Left colon (tissue), 2 donors: ENCODE measurements at regions not wholly inside any gene's neighbourhood (a gene's known extent, or its start where the extent isn't known, plus 50 kb on each side); places are given as distances from the start of the nearest gene placed in this dataset.
"Not testable (repeated sequence)": the region's sequence is repeated elsewhere in the genome, so short reads cannot be mapped to it uniquely, and the experiment has no call there.

Experiments used
- ATAC-seq: fragments of 200-7000 bp; cut with Tn5 transposase; one replicate; pipeline ENCODE4 v1.9.1; 2020; ENCODE audit warnings: mild to moderate bottlenecking, moderate library complexity
- DNase-seq, 2 donors: peaks; one replicate each; pipeline ENCODE4 v3.0.0-alpha.2; 2020
- intact Hi-C, 2 donors: fragments of 100-400 bp; cut with DNase I in 1 of 2; cut with micrococcal nuclease in 1 of 2; formaldehyde crosslinking; loops; one replicate each; pipeline versions ENCODE4 v1.11.2 to v1.14.0; 2022; cut with DNase I, micrococcal nuclease
- donor health status: DM: no; HTN: no; CAD: no.
- donor health status: DM: yes; HTN: yes; CAD: no.

GRCh38 chr14:84987042-84987441 lies 542.9 kb upstream of the FLRT2 start:
- DNase-seq (no peak), ATAC-seq (no peak)
- intact Hi-C loops = no loop called here

- DNase-seq (no peak), ATAC-seq (no peak)
- intact Hi-C loops = no loop called here
These were observed 541.6 kb upstream of the FLRT2 start for GRCh38 chr14:84988357-84988756.

- ATAC-seq = no peak
- intact Hi-C loops = no loop called here
- DNase-seq = no peak
These were observed 538.9 kb upstream of the FLRT2 start for GRCh38 chr14:84991021-84991420.

GRCh38 chr14:84998216-84998615 lies 531.7 kb upstream of the FLRT2 start:
- ATAC-seq = no peak
- intact Hi-C loops = no loop called here
- DNase-seq = no peak

- ATAC-seq (no peak), DNase-seq (no peak)
- intact Hi-C loops = no loop called here
These were observed 527.1 kb upstream of the FLRT2 start for GRCh38 chr14:85002846-85003245.

GRCh38 chr14:85003805-85004204 lies 526.1 kb upstream of the FLRT2 start:
- no peak for DNase-seq
- intact Hi-C loops = no loop called here
- ATAC-seq = no peak

GRCh38 chr14:85009506-85009905 lies 520.4 kb upstream of the FLRT2 start:
- ATAC-seq (no peak), DNase-seq (no peak)
- intact Hi-C loops = no loop called here

GRCh38 chr14:85010186-85010585 lies 519.8 kb upstream of the FLRT2 start:
- ATAC-seq (no peak), DNase-seq (no peak)
- intact Hi-C loops = no loop called here

- ATAC-seq = no peak
- intact Hi-C loops = no loop called here
- no peak for DNase-seq
These were observed 513.4 kb upstream of the FLRT2 start for GRCh38 chr14:85016496-85016895.

GRCh38 chr14:85023866-85024265 lies 506.1 kb upstream of the FLRT2 start:
- intact Hi-C loops, DNase-seq, ATAC-seq: not testable (repeated sequence)

- intact Hi-C loops = no loop called here
- ATAC-seq (no peak), DNase-seq (no peak)
These were observed 505.0 kb upstream of the FLRT2 start for GRCh38 chr14:85024931-85025330.

GRCh38 chr14:85027681-85028370 lies 502.1 kb upstream of the FLRT2 start:
- intact Hi-C loops = no loop called here
- ATAC-seq = no peak
- no peak for DNase-seq

GRCh38 chr14:85037411-85037810 lies 492.5 kb upstream of the FLRT2 start:
- ATAC-seq = no peak
- DNase-seq = no peak
- intact Hi-C loops = no loop called here

- intact Hi-C loops = no loop called here
- ATAC-seq (no peak), DNase-seq (no peak)
These were observed 491.2 kb upstream of the FLRT2 start for GRCh38 chr14:85038526-85039352.

GRCh38 chr14:85039353-85039626 lies 490.7 kb upstream of the FLRT2 start:
- intact Hi-C loops = no loop called here
- ATAC-seq = no peak

GRCh38 chr14:85040046-85040685 lies 489.8 kb upstream of the FLRT2 start:
- intact Hi-C loops = no loop called here
- DNase-seq (no peak), ATAC-seq (no peak)

More at GRCh38 chr14:85039353-85039626, 490.7 kb upstream of the FLRT2 start:
- DNase-seq = no peak

- intact Hi-C loops = no loop called here
- ATAC-seq (no peak), DNase-seq (no peak)
These were observed 488.3 kb upstream of the FLRT2 start for GRCh38 chr14:85041618-85042017.

GRCh38 chr14:85042301-85042700 lies 487.6 kb upstream of the FLRT2 start:
- ATAC-seq = no peak
- DNase-seq = no peak
- intact Hi-C loops = no loop called here

- DNase-seq (no peak), ATAC-seq (no peak)
- intact Hi-C loops = no loop called here
These were observed 479.8 kb upstream of the FLRT2 start for GRCh38 chr14:85050180-85050579.

GRCh38 chr14:85052646-85053045 lies 477.3 kb upstream of the FLRT2 start:
- ATAC-seq = no peak
- intact Hi-C loops = no loop called here
- no peak for DNase-seq
